SHP77 (cell line): ENCODE measurements at regions not wholly inside any gene's neighbourhood (a gene's known extent, or its start where the extent isn't known, plus 50 kb on each side); places are given as distances from the start of the nearest gene placed in this dataset.

Experiments used
- DNase-seq, 2 experiments: peaks; one replicate each; lab custom pipeline; 2025; lab: John Stamatoyannopoulos, UW

DNA sequence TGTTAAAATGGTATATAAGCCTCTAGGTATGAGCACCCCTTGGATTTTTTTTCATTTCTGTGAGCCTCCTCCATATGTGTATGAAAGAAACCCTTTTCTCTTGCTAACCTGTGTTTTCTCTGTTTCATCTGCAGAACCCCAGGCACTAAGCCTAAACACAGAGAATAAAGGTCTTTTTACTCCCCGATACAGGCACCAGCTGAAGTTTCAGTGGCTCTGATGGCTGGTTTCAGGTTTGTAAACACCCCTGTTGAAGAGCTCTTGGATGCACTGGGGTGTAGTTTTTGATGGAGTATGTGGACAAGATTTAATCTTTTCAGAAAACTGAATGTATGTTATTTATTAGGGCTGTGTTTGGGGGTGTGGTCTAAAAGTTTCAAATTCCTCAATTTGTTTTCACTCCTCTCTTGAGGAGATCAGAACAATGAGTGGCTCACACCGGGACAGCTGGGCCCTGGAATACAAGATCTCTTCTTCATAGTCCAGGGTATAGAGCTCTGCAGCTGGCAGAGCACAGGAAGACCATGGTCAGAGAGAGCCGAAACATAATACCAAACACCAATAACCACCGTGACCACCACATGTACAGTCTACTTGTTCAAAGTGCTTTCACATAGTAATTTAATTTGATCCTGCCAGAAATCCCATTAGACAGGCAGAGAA lies 50.2 kb upstream of the VTCN1 start:
- no peak for DNase-seq
